Left lung (tissue), 4 donors: ENCODE measurements at regions not wholly inside any gene's neighbourhood (a gene's known extent, or its start where the extent isn't known, plus 50 kb on each side); places are given as distances from the start of the nearest gene placed in this dataset.

ENCODE experiments used
- ATAC-seq: fragments of 200-7000 bp; cut with Tn5 transposase; one replicate; pipeline ENCODE4 v1.9.1; 2020; ENCODE audit warnings: moderate library complexity
- DNase-seq, 4 donors: peaks; one replicate each; pipeline ENCODE4 v3.0.0-alpha.2; 2013 to 2020
- H3K27ac ChIP-seq, 2 donors: fragments of 200-600 bp; sonication (generic) in 1 of 2; one replicate each; pipeline versions ENCODE4 v1.5.0 to v1.8.0; 2020 to 2021
- H3K27me3 ChIP-seq, 2 donors: fragments of 200-600 bp; sonication (generic) in 1 of 2; one replicate each; pipeline versions ENCODE4 v1.5.0 to v1.8.0; 2020 to 2021
- H3K36me3 ChIP-seq, 2 donors: fragments of 200-600 bp; sonication (generic) in 1 of 2; one replicate each; pipeline versions ENCODE4 v1.5.0 to v1.8.0; 2020 to 2021
- H3K4me1 ChIP-seq, 2 donors: fragments of 200-600 bp; one replicate each; pipeline ENCODE4 v1.8.0; 2021
- H3K4me3 ChIP-seq, 2 donors: fragments of 200-600 bp; sonication (generic) in 1 of 2; one replicate each; pipeline versions ENCODE4 v1.5.0 to v1.8.0; 2020 to 2021; ENCODE audit warnings: mild to moderate bottlenecking in 1 of 2
- H3K9me3 ChIP-seq, 2 donors: fragments of 200-600 bp; sonication (generic) in 1 of 2; one replicate each; pipeline versions ENCODE4 v1.5.0 to v1.8.0; 2020 to 2021
- intact Hi-C, 2 donors: fragments of 100-400 bp; cut with DNase I; formaldehyde crosslinking; loops; one replicate each; pipeline versions ENCODE4 v1.11.2 to v1.14.2; 2022
- TF ChIP-seq, protein P1 (sequence below), 2 donors: fragments of 200-600 bp; sonication (generic) in 1 of 2; IDR thresholded peaks; one replicate each; pipeline versions ENCODE4 v1.5.0 to v1.8.0; 2021; ENCODE audit warnings: antibody characterized with exemption in 2 of 2
- donor health status: DM: no; HTN: yes; CAD: no.
- donor health status: DM: no; HTN: no; CAD: no.

DNA sequence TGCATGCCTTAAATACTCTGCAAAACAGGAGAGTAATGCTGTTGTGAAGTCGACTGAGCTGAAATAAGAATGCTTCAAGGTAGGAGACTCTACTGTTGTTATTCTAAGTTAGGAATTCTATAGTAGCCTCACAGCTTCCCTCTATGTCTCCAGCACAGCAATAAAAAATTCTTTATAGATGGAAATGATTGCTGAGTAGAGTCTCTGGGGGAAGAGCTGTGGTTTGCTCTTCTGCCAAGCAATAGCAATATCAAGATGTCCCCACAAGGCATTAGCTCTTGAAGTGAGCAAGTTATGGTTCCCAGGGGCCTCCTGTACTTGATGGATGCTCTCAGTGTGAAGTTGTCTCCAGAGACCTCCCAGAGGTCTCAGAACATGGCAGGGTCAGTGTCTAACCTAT is 880.6 kb upstream of the FRG1 start:
- Histone ChIP-seq H3K4me1 (no peaks in the 10 kb centered on the region), H3K27ac (no peak overlapping the region), H3K36me3 (no peaks in the 10 kb centered on the region), H3K27me3 (no peaks in the 10 kb centered on the region), H3K4me3 (no peak overlapping the region), H3K9me3 (peaks cover 0 to 22% of the 10 kb centered on the region in 2 donors)
- intact Hi-C loops, result no loop called here
- no peak for DNase-seq
- TF ChIP-seq, protein P1, sequence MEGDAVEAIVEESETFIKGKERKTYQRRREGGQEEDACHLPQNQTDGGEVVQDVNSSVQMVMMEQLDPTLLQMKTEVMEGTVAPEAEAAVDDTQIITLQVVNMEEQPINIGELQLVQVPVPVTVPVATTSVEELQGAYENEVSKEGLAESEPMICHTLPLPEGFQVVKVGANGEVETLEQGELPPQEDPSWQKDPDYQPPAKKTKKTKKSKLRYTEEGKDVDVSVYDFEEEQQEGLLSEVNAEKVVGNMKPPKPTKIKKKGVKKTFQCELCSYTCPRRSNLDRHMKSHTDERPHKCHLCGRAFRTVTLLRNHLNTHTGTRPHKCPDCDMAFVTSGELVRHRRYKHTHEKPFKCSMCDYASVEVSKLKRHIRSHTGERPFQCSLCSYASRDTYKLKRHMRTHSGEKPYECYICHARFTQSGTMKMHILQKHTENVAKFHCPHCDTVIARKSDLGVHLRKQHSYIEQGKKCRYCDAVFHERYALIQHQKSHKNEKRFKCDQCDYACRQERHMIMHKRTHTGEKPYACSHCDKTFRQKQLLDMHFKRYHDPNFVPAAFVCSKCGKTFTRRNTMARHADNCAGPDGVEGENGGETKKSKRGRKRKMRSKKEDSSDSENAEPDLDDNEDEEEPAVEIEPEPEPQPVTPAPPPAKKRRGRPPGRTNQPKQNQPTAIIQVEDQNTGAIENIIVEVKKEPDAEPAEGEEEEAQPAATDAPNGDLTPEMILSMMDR (IDR thresholded peaks at IDR 0.05), result no peak
- no peak for ATAC-seq

DNA sequence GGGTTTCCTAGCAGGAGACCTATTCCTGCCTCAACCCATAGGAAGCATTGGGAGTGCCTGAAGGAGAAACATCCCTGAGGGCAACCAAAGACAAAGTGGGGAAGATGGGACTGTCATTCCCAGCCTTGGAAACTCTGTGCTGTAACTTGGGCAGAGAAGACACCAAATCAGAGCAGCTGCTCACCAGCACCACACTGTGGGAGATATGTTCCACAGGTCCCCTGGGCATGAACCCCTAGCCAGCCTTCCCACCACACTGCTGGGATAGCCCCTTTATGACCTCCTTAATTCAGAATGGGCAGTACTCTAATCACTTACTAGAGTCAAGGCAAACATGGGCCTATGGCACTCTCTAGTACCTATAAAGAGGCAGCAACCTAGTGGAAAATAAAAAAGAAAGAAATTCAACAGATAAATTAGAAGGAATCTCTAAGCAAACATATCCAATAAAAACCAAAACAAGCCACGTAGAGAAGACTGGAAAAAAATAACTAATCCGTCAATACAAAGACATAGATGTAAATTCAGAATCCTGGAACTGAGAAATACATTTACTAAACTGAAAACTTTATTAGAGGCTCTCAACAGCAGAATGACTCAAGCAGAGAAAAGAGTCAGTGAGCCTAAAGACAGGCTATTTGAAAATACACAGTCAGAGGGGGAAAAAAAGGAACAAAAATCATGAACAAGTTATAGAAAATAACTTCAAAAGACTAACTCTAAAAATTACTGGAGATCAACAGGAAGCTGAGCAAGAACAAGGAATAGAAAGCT is 878.4 kb upstream of the FRG1 start:
- H3K27ac ChIP-seq, result no peak overlapping the region
- intact Hi-C loops, result no loop called here
- no peaks in the 10 kb centered on the region for H3K36me3 ChIP-seq
- no peaks in the 10 kb centered on the region for H3K4me1 ChIP-seq
- peaks cover 0 to 22% of the 10 kb centered on the region in 2 donors for H3K9me3 ChIP-seq
- DNase-seq (no peak), ATAC-seq (no peak)
- no peak overlapping the region for H3K4me3 ChIP-seq
- no peaks in the 10 kb centered on the region for H3K27me3 ChIP-seq
- TF ChIP-seq, protein P1 (IDR thresholded peaks at IDR 0.05), result no peak

DNA sequence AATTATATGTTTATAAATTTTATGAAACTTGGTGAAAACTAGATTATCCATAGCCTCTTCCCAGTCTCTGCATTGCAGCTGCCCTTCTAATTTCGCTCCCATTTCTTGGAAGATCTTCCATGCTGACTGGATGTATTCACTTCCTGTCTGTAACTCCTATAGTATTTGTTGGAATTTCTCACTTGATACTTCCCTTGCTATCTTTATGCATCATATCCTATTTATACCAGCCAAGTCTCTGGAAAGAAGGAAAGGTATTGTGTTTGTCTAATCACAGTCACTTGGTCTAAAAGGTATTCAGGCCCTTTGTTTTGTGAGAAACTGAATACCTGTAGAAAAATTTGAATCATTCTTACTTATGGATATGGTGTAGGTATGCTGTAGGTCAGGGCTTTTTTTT is 870.9 kb upstream of the FRG1 start:
- no peak for ATAC-seq

DNA sequence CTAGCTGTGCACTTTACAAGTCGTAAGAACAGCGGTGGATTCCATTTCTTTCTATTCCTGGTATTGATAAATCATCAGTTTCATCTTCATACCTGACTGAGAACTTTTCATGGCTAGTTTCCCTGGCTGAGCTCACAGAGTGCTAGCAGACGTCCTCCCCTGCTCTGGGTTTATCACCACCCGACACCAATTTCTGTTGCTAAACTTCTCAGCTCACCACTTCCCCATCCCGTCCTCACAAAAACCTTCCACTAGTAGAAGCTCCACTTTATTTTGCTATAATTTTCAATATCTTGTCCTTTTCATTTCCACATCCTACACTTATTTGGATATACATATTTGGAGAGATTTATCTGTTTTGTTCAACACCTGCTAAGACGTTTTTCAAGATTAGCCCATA is 869.4 kb upstream of the FRG1 start:
- Histone ChIP-seq H3K27me3 (no peaks in the 10 kb centered on the region), H3K4me1 (no peaks in the 10 kb centered on the region), H3K27ac (no peak overlapping the region), H3K36me3 (no peaks in the 10 kb centered on the region), H3K4me3 (no peak overlapping the region), H3K9me3 (peaks cover 0 to 7% of the 10 kb centered on the region in 2 donors)
- TF ChIP-seq, protein P1 (IDR thresholded peaks at IDR 0.05), result no peak
- ATAC-seq (no peak), DNase-seq (no peak)
- intact Hi-C loops, result no loop called here

More for the DNA sequence above, 870.9 kb upstream of the FRG1 start:
- intact Hi-C loops, result no loop called here
- DNase-seq, result no peak
- no peak overlapping the region for H3K27ac ChIP-seq
- no peak overlapping the region for H3K4me3 ChIP-seq
- TF ChIP-seq, protein P1 (IDR thresholded peaks at IDR 0.05), result no peak
- H3K4me1 ChIP-seq, result no peaks in the 10 kb centered on the region
- no peaks in the 10 kb centered on the region for H3K27me3 ChIP-seq
- no peaks in the 10 kb centered on the region for H3K36me3 ChIP-seq
- peaks cover 0 to 2% of the 10 kb centered on the region in 2 donors for H3K9me3 ChIP-seq

DNA sequence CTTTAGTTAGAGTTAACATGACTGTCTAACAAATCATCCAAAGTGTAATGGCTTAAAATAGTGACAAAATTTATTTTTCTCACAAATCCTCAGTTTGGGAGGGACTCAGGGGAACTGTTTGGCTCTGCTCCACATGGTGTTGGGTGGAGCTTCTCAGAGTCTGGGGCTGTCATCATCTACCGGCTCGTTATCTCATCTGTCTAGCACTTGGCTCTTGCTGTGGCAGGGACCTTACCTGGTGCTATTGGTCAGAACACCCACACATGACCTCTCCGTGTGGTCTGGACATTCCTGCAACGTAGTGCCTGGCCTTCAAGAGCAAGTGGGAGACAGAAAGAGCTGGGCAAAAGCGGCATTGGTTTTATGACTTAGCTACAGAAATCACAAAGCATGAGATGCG is 866.9 kb upstream of the FRG1 start:
- no peaks in the 10 kb centered on the region for H3K27me3 ChIP-seq
- intact Hi-C loops, result no loop called here
- no peaks in the 10 kb centered on the region for H3K36me3 ChIP-seq
- H3K27ac ChIP-seq, result no peak overlapping the region
- H3K4me3 ChIP-seq, result no peak overlapping the region
- ATAC-seq, result no peak
- H3K4me1 ChIP-seq, result no peaks in the 10 kb centered on the region
- H3K9me3 ChIP-seq, result peaks cover 0 to 7% of the 10 kb centered on the region in 2 donors
- DNase-seq, result no peak
- TF ChIP-seq, protein P1 (IDR thresholded peaks at IDR 0.05), result no peak
